PC-9 (cell line): ENCODE measurements at regions not wholly inside any gene's neighbourhood (a gene's known extent, or its start where the extent isn't known, plus 50 kb on each side); places are given as distances from the start of the nearest gene placed in this dataset.

Experiments used
- BruUV-seq: library from RNA; stranded (reverse); fragments of 400-500 nt; replicated peaks from 2 replicates; lab custom pipeline; 2021; lab: Mats Ljungman, UMichigan
- CTCF ChIA-PET: fragments of 300-600 bp; sonication (Branson Sonifier 250); formaldehyde crosslinking; loops from one replicate; lab custom pipeline; 2022; ENCODE audit warnings: antibody characterized with exemption; lab: Charles Lee
- POLR2A ChIA-PET: fragments of 300-600 bp; sonication (Branson Sonifier 250); formaldehyde crosslinking; loops from one replicate; lab custom pipeline; 2022; ENCODE audit warnings: antibody characterized with exemption; ENCODE audit not compliant: unreplicated experiment; lab: Charles Lee
- DNase-seq, 2 experiments: peaks; one replicate each; pipeline versions ENCODE4 v3.0.0 to v3.0.0-alpha.2; 2015 to 2022; ENCODE audit warnings: mixed read lengths in 1 of 2
- H2AFZ ChIP-seq: fragments of 200-600 bp; sonication (generic); 2 replicates; pipeline ENCODE4 v1.8.1; 2017; ENCODE audit warnings: antibody characterized with exemption
- H3F3A ChIP-seq: fragments of 200-600 bp; sonication (generic); 2 replicates; pipeline ENCODE4 v1.8.1; 2017; ENCODE audit warnings: antibody characterized with exemption, mild to moderate bottlenecking, low read depth; ENCODE audit not compliant: insufficient read depth
- H3K27ac ChIP-seq: fragments of 200-600 bp; sonication (generic); 2 replicates; pipeline ENCODE4 v1.6.1; 2016; ENCODE audit warnings: mixed run types
- H3K27me3 ChIP-seq: fragments of 200-600 bp; sonication (generic); 2 replicates; pipeline ENCODE4 v1.6.1; 2016; ENCODE audit warnings: low read depth, mixed run types; ENCODE audit not compliant: insufficient read depth
- H3K36me3 ChIP-seq: fragments of 200-600 bp; sonication (generic); 2 replicates; pipeline ENCODE4 v1.6.1; 2016; ENCODE audit warnings: low read depth, mixed run types
- H3K4me1 ChIP-seq: fragments of 200-600 bp; sonication (generic); replicated peaks from 2 replicates; pipeline ENCODE4 v1.6.1; 2016; ENCODE audit warnings: mixed run types; ENCODE audit not compliant: insufficient read depth
- H3K4me2 ChIP-seq: fragments of 200-600 bp; sonication (generic); 2 replicates; pipeline ENCODE4 v1.6.1; 2017; ENCODE audit warnings: mixed run types
- H3K4me3 ChIP-seq: fragments of 200-600 bp; sonication (generic); 2 replicates; pipeline ENCODE4 v1.6.1; 2016; ENCODE audit warnings: mixed run types
- H3K79me2 ChIP-seq: fragments of 200-600 bp; sonication (generic); 2 replicates; pipeline ENCODE4 v1.6.1; 2017; ENCODE audit warnings: low read depth, mixed run types
- H3K9me2 ChIP-seq: fragments of 200-600 bp; sonication (generic); 2 replicates; pipeline ENCODE4 v1.8.1; 2017; ENCODE audit warnings: mild to moderate bottlenecking; ENCODE audit not compliant: insufficient read depth
- H3K9me3 ChIP-seq: fragments of 200-600 bp; sonication (generic); 2 replicates; pipeline ENCODE4 v1.8.1; 2016; ENCODE audit warnings: low read depth; ENCODE audit not compliant: insufficient read depth
- H4K20me1 ChIP-seq: fragments of 200-600 bp; sonication (generic); 2 replicates; pipeline ENCODE4 v1.8.1; 2017; ENCODE audit not compliant: insufficient read depth
- CTCF ChIP-seq: fragments of 200-600 bp; sonication (generic); conservative IDR thresholded peaks from 2 replicates; pipeline ENCODE4 v1.6.1; 2017; ENCODE audit warnings: mixed run types, antibody characterized with exemption, mild to moderate bottlenecking, moderate library complexity
- EZH2 ChIP-seq: fragments of 200-600 bp; sonication (generic); IDR thresholded peaks from 2 replicates; pipeline ENCODE4 v1.8.0; 2017; ENCODE audit warnings: antibody characterized with exemption, low read depth
- intact Hi-C: fragments of 100-400 bp; cut with micrococcal nuclease; formaldehyde crosslinking; loops from one replicate; pipeline ENCODE4 v1.10.0; 2022; ENCODE audit not compliant: unreplicated experiment

- Histone ChIP-seq H3F3A (no peaks in the 10 kb centered on the region), H3K9me2 (no peaks in the 10 kb centered on the region), H3K27me3 (no peaks in the 10 kb centered on the region), H3K9me3 (no peaks in the 10 kb centered on the region), H3K4me1 (no peaks in the 10 kb centered on the region), H2AFZ (no peak overlapping the region), H3K4me2 (no peak overlapping the region), H3K27ac (no peak overlapping the region), H3K79me2 (no peaks in the 10 kb centered on the region), H3K4me3 (no peak overlapping the region), H4K20me1 (no peaks in the 10 kb centered on the region), H3K36me3 (no peaks in the 10 kb centered on the region)
- no peak for DNase-seq
- ChIA-PET CTCF (no interaction called here), POLR2A (interaction anchor here (0.7 kb wide), 1 partner anchor 1233 kb away, joined by 3 read pairs; no protein-coding TSS in a partner anchor)
- intact Hi-C loops, result no loop called here
- no TSS peak for BruUV-seq
- TF ChIP-seq CTCF (no peak), EZH2 (no peak)
These were observed 389.8 kb upstream of the BRINP1 start for GRCh38 chr9:119758990-119759389.

GRCh38 chr9:119758241-119758640 is 389.0 kb upstream of the BRINP1 start:
- H3K79me2 ChIP-seq, result no peaks in the 10 kb centered on the region
- H3K27me3 ChIP-seq, result no peaks in the 10 kb centered on the region
- no peak overlapping the region for H3K27ac ChIP-seq
- no peak for DNase-seq
- intact Hi-C loops, result no loop called here
- no peak overlapping the region for H2AFZ ChIP-seq
- H3K9me2 ChIP-seq, result no peaks in the 10 kb centered on the region
- H4K20me1 ChIP-seq, result no peaks in the 10 kb centered on the region
- H3K36me3 ChIP-seq, result no peaks in the 10 kb centered on the region
- no peak overlapping the region for H3K4me3 ChIP-seq
- CTCF ChIA-PET, result no interaction called here
- no TSS peak for BruUV-seq
- H3K4me2 ChIP-seq, result no peak overlapping the region
- no peaks in the 10 kb centered on the region for H3K4me1 ChIP-seq
- POLR2A ChIA-PET, result no interaction called here
- no peaks in the 10 kb centered on the region for H3K9me3 ChIP-seq
- no peaks in the 10 kb centered on the region; the same call in 1 of the 2 replicates for H3F3A ChIP-seq
- TF ChIP-seq CTCF (no peak), EZH2 (no peak)

- POLR2A ChIA-PET, result no interaction called here
- H3K36me3 ChIP-seq, result no peaks in the 10 kb centered on the region
- H3K9me3 ChIP-seq, result no peaks in the 10 kb centered on the region
- H3K4me1 ChIP-seq, result no peaks in the 10 kb centered on the region
- no peaks in the 10 kb centered on the region for H4K20me1 ChIP-seq
- no peaks in the 10 kb centered on the region for H3K27me3 ChIP-seq
- intact Hi-C loops, result no loop called here
- no peak overlapping the region for H3K27ac ChIP-seq
- TF ChIP-seq CTCF (no peak), EZH2 (no peak)
- no peak overlapping the region for H2AFZ ChIP-seq
- no peaks in the 10 kb centered on the region for H3K79me2 ChIP-seq
- H3K9me2 ChIP-seq, result no peaks in the 10 kb centered on the region
- no peak overlapping the region for H3K4me3 ChIP-seq
- BruUV-seq, result no TSS peak
- CTCF ChIA-PET, result no interaction called here
- DNase-seq, result no peak
- H3K4me2 ChIP-seq, result no peak overlapping the region
- H3F3A ChIP-seq, result no peaks in the 10 kb centered on the region
These were observed 370.2 kb upstream of the BRINP1 start for GRCh38 chr9:119739476-119739875.
